ENCODE measurements at regions not wholly inside any gene's neighbourhood (a gene's known extent, or its start where the extent isn't known, plus 50 kb on each side); places are given as distances from the start of the nearest gene placed in this dataset.

DNA sequence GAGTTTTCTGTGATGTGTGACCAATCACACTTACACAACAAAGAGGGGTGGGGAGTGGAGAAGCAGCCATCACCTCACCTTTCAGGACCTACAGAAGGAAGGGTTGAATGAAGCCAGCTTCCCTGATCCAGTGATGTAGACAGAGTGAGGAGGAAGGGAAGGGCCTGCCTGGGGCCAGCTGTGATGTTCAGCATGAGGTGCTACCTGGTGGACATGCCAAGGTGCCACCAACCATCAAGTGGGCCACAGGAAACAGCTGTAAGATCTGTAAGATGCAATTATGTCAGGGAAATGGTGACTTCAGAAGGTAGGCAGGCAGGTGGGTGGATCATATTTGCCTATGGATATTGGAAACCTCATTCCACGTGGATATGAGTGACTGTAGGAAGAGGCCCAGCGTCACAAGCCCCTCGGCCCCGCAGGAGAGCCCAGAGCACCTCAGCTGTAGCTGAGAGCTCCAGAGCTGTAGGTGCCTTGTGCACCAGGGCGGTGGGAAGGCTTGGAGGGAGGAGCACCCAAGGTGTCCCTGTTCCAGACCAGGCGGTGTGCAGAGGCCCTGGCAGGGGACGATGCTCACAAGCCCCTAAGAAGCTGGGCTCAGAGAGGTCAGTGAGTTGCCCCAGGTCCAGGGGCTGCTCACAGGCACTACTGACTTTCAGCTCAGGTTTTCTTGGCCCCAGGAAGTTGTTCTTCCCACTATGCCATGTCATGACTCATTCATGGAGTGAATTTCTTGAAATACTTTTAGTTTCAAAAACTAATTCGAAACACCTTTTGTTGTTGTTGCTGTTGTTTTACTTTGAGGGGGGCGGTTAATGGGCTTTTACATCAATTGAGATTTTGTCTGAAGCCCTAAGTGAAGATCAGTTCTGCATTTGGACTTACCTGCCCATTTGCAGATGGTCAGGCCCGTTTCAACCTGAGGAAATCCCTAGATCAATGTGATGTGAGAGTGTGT lies 94.2 kb upstream of the ALDH1A3 start (continued):
- TF ChIP-seq STAT1 (IDR thresholded peaks at IDR 0.05; ENCODE audit: unreplicated experiment) (no peak), ZNF331 (CRISPR knock-in tag; IDR thresholded peaks at IDR 0.05; ENCODE audit: low read depth) (no peak), POLR2AphosphoS5 (IDR thresholded peaks at IDR 0.05; ENCODE audit: low read depth) (no peak), ZNF114 (CRISPR knock-in tag; IDR thresholded peaks at IDR 0.05) (no peak), ZNF462 (CRISPR knock-in tag; IDR thresholded peaks at IDR 0.05) (no peak)
- TF ChIP-seq, protein P1, sequence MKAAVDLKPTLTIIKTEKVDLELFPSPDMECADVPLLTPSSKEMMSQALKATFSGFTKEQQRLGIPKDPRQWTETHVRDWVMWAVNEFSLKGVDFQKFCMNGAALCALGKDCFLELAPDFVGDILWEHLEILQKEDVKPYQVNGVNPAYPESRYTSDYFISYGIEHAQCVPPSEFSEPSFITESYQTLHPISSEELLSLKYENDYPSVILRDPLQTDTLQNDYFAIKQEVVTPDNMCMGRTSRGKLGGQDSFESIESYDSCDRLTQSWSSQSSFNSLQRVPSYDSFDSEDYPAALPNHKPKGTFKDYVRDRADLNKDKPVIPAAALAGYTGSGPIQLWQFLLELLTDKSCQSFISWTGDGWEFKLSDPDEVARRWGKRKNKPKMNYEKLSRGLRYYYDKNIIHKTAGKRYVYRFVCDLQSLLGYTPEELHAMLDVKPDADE (IDR thresholded peaks at IDR 0.05), result no peak

DNA sequence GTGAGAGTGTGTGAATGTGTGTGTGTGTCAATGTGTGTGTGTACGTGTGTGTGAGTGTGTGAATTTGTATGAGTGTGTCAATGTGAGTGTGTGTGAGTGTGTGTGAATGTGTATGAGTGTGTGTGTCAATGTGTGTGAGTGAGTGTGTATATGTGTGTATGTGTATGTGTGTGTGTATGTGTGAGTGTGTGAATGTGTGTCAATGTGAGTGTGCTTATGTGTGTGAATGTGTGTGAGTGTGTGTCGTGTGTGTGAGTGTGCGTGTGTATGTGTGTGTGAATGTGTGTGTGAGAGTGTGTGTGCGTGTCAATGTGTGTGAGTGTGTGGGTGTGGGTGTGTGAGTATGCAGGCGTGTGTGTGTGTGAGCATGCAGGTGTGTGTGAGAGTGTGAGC lies 93.5 kb upstream of the ALDH1A3 start:
- no peak overlapping the region for H3K4me3 ChIP-seq
- H3K9me2 ChIP-seq (ENCODE audit: insufficient read depth), result no peaks in the 10 kb centered on the region
- H3K4me3 Mint-ChIP-seq, result no peak overlapping the region
- no peaks in the 10 kb centered on the region for H3K4me1 ChIP-seq (ENCODE audit: insufficient read depth)
- H3K36me3 ChIP-seq (ENCODE audit: insufficient read depth), result no peaks in the 10 kb centered on the region
- ATAC-seq (no peak), DNase-seq (ENCODE audit: low spot score) (no peak)
- no peak overlapping the region for H3K27ac Mint-ChIP-seq
- peaks cover 8% of the 10 kb centered on the region for H3K27me3 Mint-ChIP-seq (ENCODE audit: insufficient read depth, low read depth, poor library complexity)
- H3K9me3 Mint-ChIP-seq, result peaks cover 12% of the 10 kb centered on the region
- no peak overlapping the region for H3K4me2 ChIP-seq
- no peaks in the 10 kb centered on the region for H3K79me2 ChIP-seq (replicated peaks; ENCODE audit: insufficient read depth)
- H2AFZ ChIP-seq, result no peak overlapping the region
- no peak overlapping the region for H3K27ac ChIP-seq (ENCODE audit: low read depth)
- peaks cover 4% of the 10 kb centered on the region; the same call in 1 of the 3 replicates for H3K36me3 Mint-ChIP-seq (ENCODE audit: low read depth)
- H3F3A ChIP-seq (replicated peaks; ENCODE audit: low read depth), result no peaks in the 10 kb centered on the region
- H4K20me1 ChIP-seq (replicated peaks; ENCODE audit: insufficient read depth), result no peaks in the 10 kb centered on the region
- H3K4me1 Mint-ChIP-seq, result no peaks in the 10 kb centered on the region; the same call in 2 of the 3 replicates
- H3K27me3 ChIP-seq (ENCODE audit: insufficient read depth), result no peaks in the 10 kb centered on the region
- no peak for TF ChIP-seq NANOG (IDR thresholded peaks at IDR 0.05; ENCODE audit: borderline replicate concordance)
- TF ChIP-seq ZNF114 (CRISPR knock-in tag; IDR thresholded peaks at IDR 0.05), result no peak
- no peak for TF ChIP-seq ZNF462 (CRISPR knock-in tag; IDR thresholded peaks at IDR 0.05)

Measured in GM23338 (cell line).